HG03432 (cell line): ENCODE measurements at regions not wholly inside any gene's neighbourhood (a gene's known extent, or its start where the extent isn't known, plus 50 kb on each side); places are given as distances from the start of the nearest gene placed in this dataset.

ENCODE experiments used
- ATAC-seq: cut with Tn5 transposase; IDR thresholded peaks from one replicate; pipeline ENCODE4 v1.9.1; 2021; ENCODE audit warnings: mild to moderate bottlenecking, moderate library complexity; ENCODE audit not compliant: unreplicated experiment

DNA sequence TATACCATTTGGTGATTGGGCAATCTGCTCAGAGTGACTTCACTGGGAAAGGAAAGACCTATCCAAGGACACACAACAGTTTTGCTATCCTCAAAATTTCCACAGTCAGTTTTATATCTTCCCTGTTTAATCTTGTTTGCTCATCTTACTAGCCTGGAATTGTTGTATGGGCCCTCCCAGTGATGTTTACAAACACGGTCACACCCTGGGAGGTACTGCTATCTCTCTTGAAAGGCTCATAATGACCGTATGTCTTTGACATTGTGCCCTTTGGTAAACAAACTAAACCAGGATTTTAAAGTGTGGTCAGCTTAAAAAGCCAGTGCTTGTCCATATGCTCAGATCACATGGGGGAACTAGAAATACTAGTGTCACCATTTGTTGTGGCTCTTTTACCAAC, 277.0 kb downstream of the CDH2 start:
- ATAC-seq, result no peak

DNA sequence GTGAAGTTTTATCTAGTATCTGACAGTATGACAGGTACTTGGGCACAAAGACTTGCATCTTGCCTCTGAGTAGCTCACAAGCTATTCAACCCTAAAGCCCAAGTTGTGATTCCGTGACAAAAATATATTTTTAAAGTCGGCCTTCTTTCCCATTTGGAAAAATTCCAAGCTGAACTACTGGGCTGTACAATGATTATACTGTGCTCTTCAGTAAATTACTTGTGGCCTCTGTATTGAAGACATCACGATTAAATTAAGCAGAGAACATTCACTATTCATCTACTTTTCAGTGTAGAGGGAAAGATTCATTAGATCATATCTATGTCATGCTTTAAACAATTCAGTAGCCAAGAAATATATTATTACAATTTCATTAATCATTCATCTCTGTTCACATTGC, 282.2 kb downstream of the CDH2 start:
- no peak for ATAC-seq

DNA sequence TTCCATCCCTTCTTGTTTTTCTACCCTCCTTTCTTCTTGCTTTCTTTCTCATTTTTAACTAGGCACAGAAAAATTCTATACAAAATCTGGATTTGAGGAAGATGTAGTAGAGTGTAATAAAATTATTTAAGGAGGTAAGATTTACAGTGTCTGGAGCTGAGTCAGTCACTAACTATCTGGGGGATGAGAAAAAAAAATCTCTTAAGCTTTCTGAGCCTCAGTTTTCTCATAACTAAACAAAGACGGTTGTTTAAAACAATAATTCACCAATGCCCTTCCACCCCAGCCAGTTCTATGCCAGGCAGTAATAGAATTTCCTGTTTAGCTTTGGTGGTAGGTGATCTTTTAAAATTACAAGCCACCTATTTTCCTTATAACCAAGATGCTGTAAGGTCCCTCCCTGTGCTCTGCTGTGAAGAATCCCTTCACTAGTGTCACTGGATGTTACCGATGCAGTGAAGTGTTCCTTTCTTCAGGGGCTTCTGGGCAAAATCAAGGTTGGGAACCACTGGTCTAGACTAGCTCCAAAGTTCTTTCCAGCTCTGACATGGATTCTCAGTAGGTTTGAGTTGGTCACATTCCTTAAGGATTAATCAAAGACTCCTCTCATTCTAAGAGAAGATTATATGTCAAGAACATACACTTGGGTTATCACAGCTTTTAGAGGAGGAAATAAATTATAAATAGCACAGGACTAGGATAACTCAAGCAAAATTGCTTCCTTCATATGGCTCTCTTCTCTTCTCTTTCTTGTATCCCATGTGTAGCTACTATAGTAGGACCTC, 289.0 kb downstream of the CDH2 start:
- no peak for ATAC-seq

GRCh38 chr18:27887287-27887686, 289.6 kb downstream of the CDH2 start:
- no peak for ATAC-seq

DNA sequence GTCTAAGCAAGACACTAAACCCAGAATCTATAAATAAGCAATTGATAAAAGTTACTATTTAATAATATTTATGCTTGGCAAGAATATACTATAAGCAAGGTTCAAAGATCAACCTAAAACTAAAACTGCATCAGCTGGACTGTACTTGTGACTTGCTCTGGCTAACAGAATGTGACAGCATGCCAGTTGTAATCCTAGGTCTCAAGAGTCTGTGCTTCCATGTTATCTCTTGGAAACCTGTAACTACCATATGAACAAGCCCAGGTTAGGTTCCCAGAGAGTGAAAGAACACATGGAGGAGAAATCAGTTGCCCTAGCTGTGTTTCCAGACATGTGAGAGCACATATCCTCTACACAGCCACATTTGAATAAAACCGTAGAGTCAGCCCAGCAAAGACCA, 297.4 kb downstream of the CDH2 start:
- no peak for ATAC-seq

DNA sequence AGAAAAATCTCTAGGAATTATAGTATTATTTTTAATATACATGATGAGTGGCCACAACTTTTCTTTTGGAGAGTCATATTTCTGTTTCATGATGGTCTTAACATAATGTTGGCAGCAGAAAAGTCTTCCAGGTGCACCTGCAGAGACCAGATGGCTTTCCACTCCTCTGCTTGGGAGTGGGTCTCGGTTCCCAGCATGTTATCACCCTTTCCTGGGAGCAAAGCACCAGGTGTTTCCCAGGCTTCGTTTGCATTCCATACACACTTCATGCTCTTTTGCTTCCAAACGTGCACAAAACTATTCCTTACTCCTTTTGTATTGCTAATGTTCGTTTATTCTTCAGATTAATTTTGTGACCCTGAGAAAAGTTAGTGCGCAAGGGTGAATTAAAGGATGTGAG, 305.2 kb downstream of the CDH2 start:
- no peak for ATAC-seq

GRCh38 chr18:27869735-27870134, 307.2 kb downstream of the CDH2 start:
- ATAC-seq, result no peak

DNA sequence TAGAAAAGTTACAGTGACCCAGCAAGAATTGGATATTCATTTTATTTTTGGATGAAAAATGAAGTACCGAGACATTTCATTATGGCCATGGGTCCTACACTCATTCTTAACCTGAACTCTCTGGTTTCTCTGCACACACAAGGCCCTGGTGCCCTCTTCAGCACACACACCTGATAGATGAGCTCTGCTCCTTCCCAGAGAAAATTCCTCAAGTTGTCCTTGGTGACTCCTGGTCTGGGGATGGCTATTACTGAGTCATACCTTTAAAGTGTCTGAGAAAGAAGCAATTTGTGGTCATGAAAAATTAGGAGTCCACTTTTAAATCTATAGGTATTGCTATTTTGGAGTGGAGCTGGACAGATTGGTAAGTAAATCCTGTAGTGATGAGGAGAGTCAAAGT, 311.5 kb downstream of the CDH2 start:
- ATAC-seq, result no peak

GRCh38 chr18:27863780-27864430, 313.0 kb downstream of the CDH2 start:
- no peak for ATAC-seq

DNA sequence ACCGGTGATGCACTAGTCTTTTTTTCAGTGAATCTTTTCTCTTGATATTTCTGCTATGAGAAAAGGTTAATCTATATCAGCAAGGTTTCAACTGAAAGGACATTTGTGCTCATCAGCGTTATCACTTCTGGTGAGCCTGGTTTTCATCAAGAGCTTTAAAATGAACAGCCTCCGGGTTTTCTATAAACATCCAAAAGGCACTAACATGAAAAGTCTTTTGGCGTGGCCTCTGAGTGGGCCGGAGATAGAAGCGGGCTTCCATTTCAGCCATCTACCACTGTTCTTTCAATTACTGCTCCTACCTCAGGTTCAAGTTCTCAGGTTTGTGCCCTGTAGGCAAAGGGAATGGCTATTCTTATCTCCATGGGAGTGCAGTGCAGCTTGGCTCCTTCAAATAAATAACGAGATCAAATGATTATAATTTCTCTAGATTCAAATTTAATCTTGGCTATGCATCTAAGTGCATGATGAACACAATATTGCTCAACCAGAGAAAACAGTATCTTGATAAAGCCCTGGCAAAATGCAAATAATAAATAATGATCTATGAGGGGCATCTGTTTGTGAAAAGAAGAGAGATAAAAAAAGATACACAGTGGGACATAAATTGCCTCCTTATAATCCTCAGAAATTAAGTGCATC, 314.8 kb downstream of the CDH2 start:
- no peak for ATAC-seq

- no peak for ATAC-seq
These were observed 315.4 kb downstream of the CDH2 start for GRCh38 chr18:27861539-27861938.

DNA sequence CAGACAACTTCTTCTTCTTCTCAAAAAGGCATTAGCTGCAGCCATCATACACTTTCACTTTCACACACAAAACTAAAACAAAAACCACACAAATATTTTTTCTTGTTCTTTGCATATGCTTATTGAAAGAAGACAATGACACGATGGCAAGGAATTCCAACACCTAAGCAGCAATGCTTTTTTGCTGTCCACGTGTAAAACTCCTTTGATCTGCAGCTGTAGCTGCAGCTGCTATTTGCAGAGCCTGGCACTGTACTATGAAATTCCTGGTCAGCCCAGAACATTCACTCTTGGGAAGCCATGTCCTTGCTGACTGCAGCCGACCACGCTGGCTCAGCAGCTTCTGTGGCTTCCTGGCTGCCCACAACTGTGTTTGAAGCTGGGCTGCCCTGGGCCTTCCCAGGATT, 316.2 kb downstream of the CDH2 start:
- peak; percentile 80 for ATAC-seq

GRCh38 chr18:27860011-27860410, 316.9 kb downstream of the CDH2 start:
- ATAC-seq, result peak; percentile 21

GRCh38 chr18:27856820-27857219, 320.1 kb downstream of the CDH2 start:
- no peak for ATAC-seq

GRCh38 chr18:27855486-27855885, 321.4 kb downstream of the CDH2 start:
- ATAC-seq, result no peak

- peak; percentile 61 for ATAC-seq
These were observed 322.3 kb downstream of the CDH2 start for GRCh38 chr18:27854631-27855030.

DNA sequence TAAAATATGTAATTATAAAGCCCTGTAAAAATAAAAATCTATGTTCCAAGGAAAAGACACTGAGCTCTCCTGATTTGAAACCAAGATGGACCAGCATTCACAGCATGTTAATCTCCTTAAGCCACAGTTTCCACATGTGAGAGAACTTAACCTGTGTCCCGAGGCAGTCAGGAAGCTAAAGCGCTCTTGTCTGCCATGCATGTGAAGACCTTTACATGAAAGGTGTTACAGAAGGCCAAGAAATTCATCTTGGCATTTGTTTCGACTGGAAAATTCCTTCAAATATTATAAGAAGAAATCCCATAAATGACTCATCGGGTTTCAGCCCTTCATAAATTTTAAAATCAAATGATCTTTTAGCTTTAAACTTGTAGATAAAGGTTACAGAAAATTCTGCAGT, 328.6 kb downstream of the CDH2 start:
- no peak for ATAC-seq

DNA sequence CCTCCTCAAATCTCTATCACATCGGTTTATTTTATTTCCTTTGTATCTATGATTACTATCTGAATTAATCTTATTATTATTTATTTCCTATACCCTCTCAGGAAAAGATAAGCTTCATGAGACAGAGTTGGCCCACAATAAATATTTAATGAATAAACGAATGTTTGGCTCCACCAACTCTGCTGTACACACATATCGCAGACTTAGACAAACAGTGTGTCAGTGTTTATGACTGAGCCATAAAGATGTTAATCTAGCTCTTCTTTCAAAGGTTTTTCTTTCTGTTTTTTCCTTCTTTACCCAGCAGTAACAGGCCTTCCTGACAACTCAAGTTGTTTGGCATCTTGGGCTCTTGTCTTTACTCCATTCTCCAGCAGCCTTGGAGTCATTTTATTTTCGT, 329.5 kb downstream of the CDH2 start:
- no peak for ATAC-seq

DNA sequence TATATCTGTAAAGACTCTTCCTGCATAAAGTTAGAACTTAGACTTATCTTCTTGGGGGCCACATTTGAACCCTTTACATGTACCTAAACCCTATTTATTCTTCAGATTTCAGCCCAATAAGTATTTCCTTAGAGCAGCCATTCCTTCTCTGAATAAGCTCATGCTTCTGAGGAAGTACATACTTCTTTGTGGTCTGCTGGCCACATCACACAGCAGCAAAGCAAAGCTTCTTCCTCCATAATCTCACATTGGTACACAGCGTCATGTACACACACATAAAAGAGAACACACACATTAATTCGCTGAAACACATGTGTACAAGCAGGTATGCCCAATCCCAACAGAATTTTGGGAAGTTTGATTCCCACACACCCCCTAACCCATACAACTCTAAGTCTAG, 331.0 kb downstream of the CDH2 start:
- ATAC-seq, result no peak

DNA sequence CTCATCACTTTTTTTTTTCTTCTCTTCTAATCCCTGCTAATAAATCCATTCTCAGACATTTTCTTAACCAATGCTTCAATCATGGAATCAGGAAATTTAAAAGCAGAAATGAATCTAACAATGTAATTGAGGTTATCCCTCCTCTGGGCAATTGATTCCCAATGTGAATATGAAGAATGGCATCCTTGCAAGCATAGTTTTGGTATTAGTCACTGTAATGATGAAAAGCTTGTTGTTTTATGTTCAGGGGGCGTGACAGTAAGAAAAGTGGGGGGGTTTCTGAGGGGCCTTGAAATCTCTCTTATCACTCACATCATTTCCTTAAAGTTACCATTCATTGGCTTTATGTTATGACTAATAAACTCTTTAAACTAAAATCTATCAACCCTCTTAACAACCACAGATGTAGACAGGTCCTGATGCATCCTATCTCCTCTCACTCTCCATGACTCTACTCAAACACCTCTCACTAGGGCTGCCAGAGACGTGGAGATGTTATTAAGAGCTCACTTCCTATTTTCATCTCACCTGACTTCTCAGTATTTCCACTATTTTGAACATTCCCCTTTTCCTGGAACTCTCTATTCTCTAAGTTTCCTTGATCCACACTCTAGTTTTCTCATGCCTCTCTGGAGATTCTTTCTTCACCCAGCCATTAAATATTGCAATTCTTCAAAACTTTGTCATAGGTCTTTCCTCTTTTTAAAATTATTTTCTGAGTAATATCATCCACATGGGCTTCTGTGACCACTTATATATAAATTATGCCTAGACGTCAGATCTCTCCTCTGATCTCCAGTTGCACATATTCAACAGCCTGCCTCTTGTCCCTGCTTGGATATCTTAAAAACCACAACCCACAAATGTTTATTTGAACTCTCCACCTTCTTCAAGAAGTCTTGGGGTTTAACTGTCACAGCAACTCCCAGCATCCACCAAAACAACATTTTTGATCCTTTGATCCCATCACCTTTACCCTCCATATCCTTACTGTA, 332.9 kb downstream of the CDH2 start:
- no peak for ATAC-seq

DNA sequence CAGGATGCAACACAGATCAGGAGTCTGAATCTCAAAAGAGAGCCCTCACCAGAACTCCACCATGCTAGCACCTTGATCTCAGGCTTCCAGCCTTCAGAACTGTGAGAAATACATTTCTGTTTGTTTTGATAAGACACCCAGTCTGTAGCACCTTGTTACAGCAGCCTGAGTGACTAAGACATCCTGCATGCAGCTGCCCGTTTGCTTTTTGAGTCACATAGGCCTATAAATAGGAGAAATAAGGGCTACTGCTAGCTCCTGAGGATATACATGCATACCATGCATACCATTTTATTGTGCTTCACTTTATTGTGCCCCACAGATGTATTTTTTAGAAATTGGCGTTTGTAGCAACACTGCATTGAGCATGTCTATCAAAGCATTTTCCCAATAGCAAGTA, 337.8 kb downstream of the CDH2 start:
- no peak for ATAC-seq
